NCI-H2171 (cell line): ENCODE measurements at regions not wholly inside any gene's neighbourhood (a gene's known extent, or its start where the extent isn't known, plus 50 kb on each side); places are given as distances from the start of the nearest gene placed in this dataset.

Experiments
- DNase-seq: peaks from one replicate; lab custom pipeline; 2025; lab: John Stamatoyannopoulos, UW

- DNase-seq: no peak
Observed at GRCh38 chr2:205937211-205937610, 148.8 kb downstream of the INO80D start.

GRCh38 chr2:205936446-205936845, 149.5 kb downstream of the INO80D start:
- no peak for DNase-seq

GRCh38 chr2:205934443-205934842, 151.5 kb downstream of the INO80D start:
- DNase-seq: no peak

- DNase-seq: no peak
Observed at GRCh38 chr2:205932861-205933260, 153.1 kb downstream of the INO80D start.

- no peak for DNase-seq
Observed at GRCh38 chr2:205931388-205931787, 154.6 kb downstream of the INO80D start.

GRCh38 chr2:205930209-205930608, 155.8 kb downstream of the INO80D start:
- DNase-seq: no peak

- DNase-seq: no peak
Observed at GRCh38 chr2:205929246-205929942, 156.6 kb downstream of the INO80D start.

GRCh38 chr2:205925373-205926337, 160.3 kb downstream of the INO80D start:
- peak; percentile 72 for DNase-seq

- DNase-seq: no peak
Observed at GRCh38 chr2:205924676-205925075, 161.3 kb downstream of the INO80D start.

- no peak for DNase-seq
Observed at GRCh38 chr2:205915130-205915524, 170.8 kb downstream of the INO80D start.

- DNase-seq: no peak
Observed at GRCh38 chr2:205914213-205915129, 171.5 kb downstream of the INO80D start.

- DNase-seq: no peak
Observed at GRCh38 chr2:205913668-205914067, 172.3 kb downstream of the INO80D start.

GRCh38 chr2:205911306-205911705, 174.7 kb downstream of the INO80D start:
- no peak for DNase-seq

GRCh38 chr2:205909184-205909572, 176.8 kb downstream of the INO80D start:
- DNase-seq: no peak

- no peak for DNase-seq
Observed at GRCh38 chr2:205908212-205909183, 177.5 kb downstream of the INO80D start.

GRCh38 chr2:205906419-205906818, 179.6 kb downstream of the INO80D start:
- no peak for DNase-seq

GRCh38 chr2:205905576-205905975, 180.4 kb downstream of the INO80D start:
- DNase-seq: no peak

GRCh38 chr2:205904873-205905272, 181.1 kb downstream of the INO80D start:
- peak; percentile 23 for DNase-seq

- DNase-seq: no peak
Observed at GRCh38 chr2:205903549-205904129, 182.3 kb downstream of the INO80D start.

GRCh38 chr2:205902900-205903237, 183.1 kb downstream of the INO80D start:
- no peak for DNase-seq
